Thoracic aorta (tissue), 2 donors: ENCODE measurements at regions not wholly inside any gene's neighbourhood (a gene's known extent, or its start where the extent isn't known, plus 50 kb on each side); places are given as distances from the start of the nearest gene placed in this dataset.
"Not testable (repeated sequence)": the region's sequence is repeated elsewhere in the genome, so short reads cannot be mapped to it uniquely, and the experiment has no call there.

Source experiments
- ATAC-seq: fragments of 150-250 bp; one replicate; pipeline ENCODE4 v1.8.0; 2017; ENCODE audit warnings: low read depth; ENCODE audit not compliant: insufficient number of reproducible peaks, low FRiP score
- DNase-seq: peaks from one replicate; pipeline ENCODE4 v3.0.0-alpha.2; 2020; ENCODE audit warnings: low spot score
- H3K27ac ChIP-seq, 2 donors: fragments of 200-600 bp; sonication (generic); 1 replicate in 1 of 2; 2 replicates in 1 of 2; pipeline ENCODE4 v1.5.1; 2016; ENCODE audit warnings: mild to moderate bottlenecking in 2 of 2, moderate library complexity in 2 of 2
- H3K27me3 ChIP-seq: fragments of 200-600 bp; sonication (generic); replicated peaks from 2 replicates; pipeline ENCODE4 v1.6.0; 2016; ENCODE audit warnings: mild to moderate bottlenecking; ENCODE audit not compliant: insufficient read depth
- H3K36me3 ChIP-seq: fragments of 200-600 bp; sonication (generic); one replicate; pipeline ENCODE4 v1.5.1; 2016
- H3K4me1 ChIP-seq, 2 donors: fragments of 200-600 bp; sonication (generic); 1 replicate in 1 of 2; 2 replicates in 1 of 2; pipeline versions ENCODE4 v1.5.1 to v1.6.0; 2016; ENCODE audit warnings: low read depth in 2 of 2, mild to moderate bottlenecking in 1 of 2; ENCODE audit not compliant: control insufficient read depth in 1 of 2
- H3K4me3 ChIP-seq: fragments of 200-600 bp; sonication (generic); 2 replicates; pipeline ENCODE4 v1.5.1; 2016; ENCODE audit warnings: mild to moderate bottlenecking
- H3K9me3 ChIP-seq: fragments of 200-600 bp; sonication (generic); 2 replicates; pipeline ENCODE4 v1.5.1; 2016
- TF ChIP-seq, protein P1 (sequence below): fragments of 200-600 bp; sonication (generic); IDR thresholded peaks from one replicate; pipeline ENCODE4 v1.5.1; 2019; ENCODE audit warnings: antibody characterized with exemption

DNA sequence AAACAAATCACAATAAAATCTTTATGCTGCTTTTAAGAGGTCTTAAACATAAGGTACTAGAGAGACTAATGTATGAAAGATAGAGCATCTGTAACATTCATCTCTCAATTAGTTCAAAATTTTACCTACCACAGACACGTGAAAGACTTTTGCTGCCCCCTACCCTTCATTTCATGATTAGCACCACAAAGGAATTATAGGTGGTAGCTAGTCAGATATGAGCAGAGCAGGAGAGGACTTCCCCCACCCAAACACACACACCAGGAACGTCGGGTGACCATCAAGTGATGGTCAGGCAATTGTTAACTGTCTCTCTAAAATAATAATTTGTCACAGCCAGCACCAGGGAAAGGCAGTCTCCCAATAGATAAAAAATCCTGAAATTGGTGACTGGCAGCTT, 1531.7 kb upstream of the SPRY2 start:
- Histone ChIP-seq H3K4me3 (no peak overlapping the region), H3K27ac (no peak overlapping the region), H3K9me3 (no peaks in the 10 kb centered on the region), H3K4me1 (no peaks in the 10 kb centered on the region), H3K36me3 (no peaks in the 10 kb centered on the region), H3K27me3 (no peaks in the 10 kb centered on the region)
- ATAC-seq: no peak
- TF ChIP-seq, protein P1, sequence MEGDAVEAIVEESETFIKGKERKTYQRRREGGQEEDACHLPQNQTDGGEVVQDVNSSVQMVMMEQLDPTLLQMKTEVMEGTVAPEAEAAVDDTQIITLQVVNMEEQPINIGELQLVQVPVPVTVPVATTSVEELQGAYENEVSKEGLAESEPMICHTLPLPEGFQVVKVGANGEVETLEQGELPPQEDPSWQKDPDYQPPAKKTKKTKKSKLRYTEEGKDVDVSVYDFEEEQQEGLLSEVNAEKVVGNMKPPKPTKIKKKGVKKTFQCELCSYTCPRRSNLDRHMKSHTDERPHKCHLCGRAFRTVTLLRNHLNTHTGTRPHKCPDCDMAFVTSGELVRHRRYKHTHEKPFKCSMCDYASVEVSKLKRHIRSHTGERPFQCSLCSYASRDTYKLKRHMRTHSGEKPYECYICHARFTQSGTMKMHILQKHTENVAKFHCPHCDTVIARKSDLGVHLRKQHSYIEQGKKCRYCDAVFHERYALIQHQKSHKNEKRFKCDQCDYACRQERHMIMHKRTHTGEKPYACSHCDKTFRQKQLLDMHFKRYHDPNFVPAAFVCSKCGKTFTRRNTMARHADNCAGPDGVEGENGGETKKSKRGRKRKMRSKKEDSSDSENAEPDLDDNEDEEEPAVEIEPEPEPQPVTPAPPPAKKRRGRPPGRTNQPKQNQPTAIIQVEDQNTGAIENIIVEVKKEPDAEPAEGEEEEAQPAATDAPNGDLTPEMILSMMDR: no peak
- DNase-seq: no peak

DNA sequence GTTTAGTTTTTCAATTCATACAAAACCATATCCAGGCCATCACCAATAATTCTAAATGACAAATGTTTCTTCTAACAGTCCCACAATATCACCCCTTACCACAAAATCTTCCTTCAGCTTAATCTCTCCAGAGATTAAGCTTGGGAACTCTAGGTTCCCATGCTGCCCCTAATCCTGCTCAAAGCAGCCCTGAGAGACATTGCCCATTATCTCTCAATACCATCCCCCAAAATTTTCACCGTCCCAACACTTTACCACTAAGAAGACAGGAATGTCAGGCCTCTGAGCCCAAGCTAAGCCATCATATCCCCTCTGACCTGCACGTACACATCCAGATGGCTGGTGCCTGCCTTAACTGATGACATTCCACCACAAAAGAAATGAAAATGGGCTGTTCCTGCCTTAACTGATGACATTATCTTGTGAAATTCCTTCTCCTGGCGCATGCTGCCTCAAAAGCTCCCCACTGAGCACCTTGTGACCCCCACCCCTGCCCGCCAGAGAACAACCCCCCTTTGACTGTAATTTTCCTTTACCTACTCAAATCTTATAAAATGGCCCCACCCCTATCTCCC, 1530.9 kb upstream of the SPRY2 start:
- H3K27me3 ChIP-seq, H3K27ac ChIP-seq, ATAC-seq, H3K36me3 ChIP-seq, H3K9me3 ChIP-seq, H3K4me3 ChIP-seq, DNase-seq, H3K4me1 ChIP-seq: not testable (repeated sequence)

DNA sequence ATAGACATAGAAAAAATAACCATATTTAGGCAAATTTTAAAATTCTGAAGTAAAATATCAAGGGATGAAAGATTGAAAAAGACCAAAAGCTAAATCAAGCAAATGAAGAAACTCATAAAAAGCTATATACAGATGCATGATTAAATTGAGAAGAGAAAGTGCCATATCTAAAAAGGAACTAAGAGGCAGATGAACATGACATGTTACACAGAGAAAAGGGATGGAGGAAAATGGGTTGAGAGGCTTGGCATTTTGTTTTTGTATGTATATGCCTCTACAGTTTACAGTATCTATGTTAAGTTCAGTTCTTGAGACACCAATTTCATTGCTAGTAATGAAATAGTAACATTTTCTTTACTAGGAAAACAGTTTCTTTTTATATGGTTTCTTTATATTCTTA, 1507.4 kb upstream of the SPRY2 start:
- TF ChIP-seq, protein P1: no peak
- ATAC-seq: no peak
- no peak overlapping the region for H3K4me3 ChIP-seq

DNA sequence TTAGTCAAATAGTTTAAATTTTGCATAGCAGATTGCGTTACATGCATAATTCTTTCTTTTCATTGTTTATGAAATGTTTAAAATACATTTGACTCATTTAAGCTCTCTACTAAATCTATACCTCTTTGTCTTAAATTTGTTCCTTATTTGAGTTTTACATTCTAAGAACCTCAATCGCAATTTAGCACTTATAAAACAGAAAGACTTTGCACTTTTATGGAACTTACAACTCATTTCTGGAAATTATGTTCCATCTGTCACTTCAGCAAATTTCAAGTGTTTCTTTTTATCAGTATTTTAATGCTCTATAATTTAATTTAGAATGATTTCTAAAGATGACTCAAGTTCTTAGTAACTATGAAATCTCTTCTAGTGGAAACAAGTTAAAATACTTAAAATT, 1505.8 kb upstream of the SPRY2 start:
- no peak overlapping the region for H3K4me3 ChIP-seq
- DNase-seq: no peak
- H3K4me1 ChIP-seq: no peaks in the 10 kb centered on the region
- H3K36me3 ChIP-seq: no peaks in the 10 kb centered on the region
- ATAC-seq: no peak
- H3K27me3 ChIP-seq: no peaks in the 10 kb centered on the region
- H3K27ac ChIP-seq: no peak overlapping the region
- TF ChIP-seq, protein P1: no peak
- H3K9me3 ChIP-seq: no peaks in the 10 kb centered on the region

More for the DNA sequence above, 1507.4 kb upstream of the SPRY2 start:
- DNase-seq: no peak
- no peaks in the 10 kb centered on the region for H3K4me1 ChIP-seq
- no peaks in the 10 kb centered on the region for H3K27me3 ChIP-seq
- no peak overlapping the region for H3K27ac ChIP-seq
- no peaks in the 10 kb centered on the region for H3K9me3 ChIP-seq
- no peaks in the 10 kb centered on the region for H3K36me3 ChIP-seq

DNA sequence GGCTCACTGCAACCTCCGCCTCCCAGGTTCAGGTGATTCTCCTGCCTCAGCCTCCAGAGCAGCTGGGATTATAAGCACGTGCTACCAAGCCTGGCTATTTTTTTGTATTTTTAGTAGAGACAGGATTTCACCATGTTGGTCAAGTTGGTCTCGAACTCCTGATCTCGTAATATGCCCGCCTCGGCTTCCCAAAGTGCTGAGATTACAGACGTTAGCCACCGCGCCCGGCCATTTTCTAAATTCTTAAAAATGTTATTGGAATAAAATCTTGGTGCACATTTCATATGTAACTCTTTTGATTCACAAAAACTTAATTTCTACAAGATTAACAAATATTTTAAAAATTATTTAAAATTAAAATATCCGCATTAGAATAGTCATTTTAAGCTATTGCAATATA, 1480.3 kb upstream of the SPRY2 start:
- ATAC-seq: no peak
- Histone ChIP-seq H3K27ac (no peak overlapping the region), H3K27me3 (no peaks in the 10 kb centered on the region), H3K9me3 (no peaks in the 10 kb centered on the region), H3K4me3 (no peak overlapping the region), H3K4me1 (no peaks in the 10 kb centered on the region), H3K36me3 (no peaks in the 10 kb centered on the region)
- DNase-seq: no peak
- TF ChIP-seq, protein P1: no peak

DNA sequence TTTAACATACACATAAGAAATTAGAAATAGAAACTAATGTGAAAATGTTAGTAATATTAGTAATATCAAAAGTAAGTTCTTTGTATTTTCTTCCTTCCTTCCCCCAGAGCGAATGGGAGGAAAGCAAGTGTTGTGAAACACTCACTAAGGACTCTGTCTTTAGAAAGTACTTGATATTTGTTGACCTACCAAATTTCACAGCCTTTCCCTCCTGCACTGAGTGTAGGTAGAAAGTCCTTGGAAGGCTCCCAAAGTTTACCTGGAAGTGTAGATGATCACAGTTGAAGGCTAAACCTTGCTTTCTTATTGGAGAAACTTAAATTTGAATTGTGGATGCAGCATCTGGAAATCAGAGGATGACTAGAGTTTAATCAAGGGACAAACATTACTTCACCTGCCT, 1459.5 kb upstream of the SPRY2 start:
- no peaks in the 10 kb centered on the region for H3K27me3 ChIP-seq
- no peaks in the 10 kb centered on the region for H3K4me1 ChIP-seq
- H3K4me3 ChIP-seq: no peak overlapping the region
- no peaks in the 10 kb centered on the region for H3K36me3 ChIP-seq
- H3K27ac ChIP-seq: no peak overlapping the region
- no peaks in the 10 kb centered on the region for H3K9me3 ChIP-seq
- ATAC-seq (no peak), DNase-seq (no peak)
- TF ChIP-seq, protein P1: no peak
